NOMO-1 treated with DMSO at 0.1 percent for 48 hours (cell line): ENCODE measurements at regions not wholly inside any gene's neighbourhood (a gene's known extent, or its start where the extent isn't known, plus 50 kb on each side); places are given as distances from the start of the nearest gene placed in this dataset.
"Not testable (repeated sequence)": the region's sequence is repeated elsewhere in the genome, so short reads cannot be mapped to it uniquely, and the experiment has no call there.

Source experiments
- DNase-seq: peaks from one replicate; lab custom pipeline; 2025; ENCODE audit not compliant: unreplicated experiment; lab: John Stamatoyannopoulos, UW

GRCh38 chr13:65725006-65725405, 1505.1 kb downstream of the PCDH9 start:
- DNase-seq: no peak

DNA sequence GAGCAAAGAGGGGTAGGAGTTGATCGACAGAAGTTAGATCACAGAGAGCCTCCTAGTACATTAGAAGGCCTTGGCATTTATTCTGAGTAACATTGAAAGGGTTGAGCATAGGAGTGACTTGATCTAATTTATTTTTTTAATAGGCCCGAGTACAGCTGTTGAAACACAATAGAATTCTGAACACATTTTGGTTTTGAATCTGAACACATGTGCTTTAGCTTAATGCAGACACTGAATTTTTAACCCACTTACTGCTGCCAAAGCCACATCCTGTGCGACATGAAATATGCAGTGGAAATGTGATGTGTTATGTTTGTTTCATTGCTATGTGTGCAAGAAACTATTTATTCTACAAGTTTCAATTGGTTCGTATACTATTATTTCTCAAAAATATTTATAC, 1505.9 kb downstream of the PCDH9 start:
- DNase-seq: no peak

DNA sequence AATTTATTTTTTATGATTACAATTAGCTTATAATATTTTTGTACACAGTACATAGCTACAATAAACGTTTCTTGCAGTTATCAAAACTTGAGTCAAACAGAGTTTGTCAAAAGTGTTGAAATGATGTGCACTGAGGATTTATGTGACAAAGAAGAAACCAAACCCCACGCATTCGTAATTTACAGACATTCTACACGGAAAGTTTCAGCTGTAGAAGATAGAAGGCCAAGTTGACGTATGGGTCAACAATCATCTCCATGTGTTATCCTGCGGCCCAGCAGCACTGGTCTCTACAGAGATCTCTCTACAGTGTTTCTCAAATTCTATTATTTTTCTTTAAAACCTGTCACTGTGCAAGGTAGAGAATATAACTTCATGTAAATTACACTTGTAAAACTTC, 1507.6 kb downstream of the PCDH9 start:
- DNase-seq: no peak

DNA sequence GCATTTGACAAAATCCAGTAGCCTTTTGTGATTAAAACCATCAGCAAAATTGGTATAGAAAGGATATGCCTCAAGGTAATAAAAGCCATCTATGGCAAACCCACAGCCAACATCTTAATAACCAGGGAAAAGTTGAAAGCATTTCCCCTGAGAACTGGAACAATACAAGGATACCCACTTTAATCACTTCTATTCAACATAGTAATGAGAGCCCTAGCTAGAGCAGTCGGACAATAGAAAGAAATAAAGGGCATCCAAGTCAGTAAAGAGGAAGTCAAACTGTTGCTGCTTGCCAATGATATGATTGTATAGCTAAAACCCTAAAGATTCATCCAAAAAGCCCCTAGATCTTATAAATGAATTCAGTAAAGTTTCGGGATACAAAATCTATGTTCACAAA, 1510.3 kb downstream of the PCDH9 start:
- DNase-seq: no peak

GRCh38 chr13:65710514-65710913, 1519.6 kb downstream of the PCDH9 start:
- no peak for DNase-seq

GRCh38 chr13:65697843-65698242, 1532.3 kb downstream of the PCDH9 start:
- no peak for DNase-seq

DNA sequence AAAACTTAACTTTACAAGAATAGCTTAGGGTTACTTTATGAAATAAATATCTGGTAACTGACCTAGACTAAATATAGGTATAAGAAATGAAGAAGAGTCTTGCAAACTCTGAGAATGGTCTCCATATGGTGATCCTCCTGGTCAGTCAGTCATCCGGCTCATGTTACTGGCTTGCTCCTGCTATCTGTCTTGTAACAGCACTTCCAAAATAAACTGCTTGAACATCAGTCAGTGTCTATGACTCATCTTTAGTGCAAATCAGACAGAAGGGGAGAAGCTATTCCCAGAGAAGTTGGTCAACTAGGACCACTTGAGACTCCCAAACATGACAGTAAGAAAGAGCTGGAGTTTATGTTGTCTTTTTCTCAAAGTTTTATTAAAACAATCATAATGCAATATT, 1550.9 kb downstream of the PCDH9 start:
- no peak for DNase-seq

DNA sequence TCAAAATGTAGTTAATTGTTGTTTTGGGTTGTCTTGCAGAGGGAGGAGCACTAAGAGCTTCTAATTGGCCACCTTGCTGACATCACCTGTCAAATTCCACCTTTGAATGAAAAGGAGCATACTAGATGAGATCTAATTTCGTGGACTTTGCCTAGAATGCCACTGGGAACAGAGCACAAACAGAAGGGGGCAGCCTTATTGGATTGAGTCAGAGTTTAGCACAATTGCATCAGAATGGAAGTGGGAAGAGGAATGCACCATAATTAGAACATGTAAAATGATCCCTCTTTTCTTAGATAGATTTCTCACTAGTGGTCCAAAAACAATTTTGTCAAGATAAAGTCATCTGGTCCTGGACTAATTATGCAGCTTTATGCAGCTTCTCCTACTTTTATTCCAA, 1552.2 kb downstream of the PCDH9 start:
- DNase-seq: no peak

DNA sequence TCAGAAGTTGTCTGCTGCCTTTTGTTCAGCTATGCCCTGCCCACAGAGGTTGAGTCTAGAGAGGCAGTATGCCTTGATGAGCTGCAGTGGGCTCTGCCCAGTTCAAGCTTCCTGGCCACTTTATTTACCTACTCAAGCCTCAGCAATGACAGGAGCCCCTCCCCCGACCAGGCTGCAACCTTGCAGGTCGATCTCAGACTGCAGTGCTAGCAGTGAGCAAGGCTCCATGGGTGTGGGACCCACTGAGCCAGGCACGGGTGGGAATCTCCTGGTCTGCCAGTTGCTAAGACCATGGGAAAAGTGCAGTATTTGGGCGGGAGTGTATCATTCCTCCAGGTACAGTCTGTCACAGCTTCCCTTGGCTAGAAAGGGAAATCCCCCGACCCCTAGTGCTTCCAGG, 1554.8 kb downstream of the PCDH9 start:
- DNase-seq: not testable (repeated sequence)

GRCh38 chr13:65670014-65670625, 1560.0 kb downstream of the PCDH9 start:
- no peak for DNase-seq

DNA sequence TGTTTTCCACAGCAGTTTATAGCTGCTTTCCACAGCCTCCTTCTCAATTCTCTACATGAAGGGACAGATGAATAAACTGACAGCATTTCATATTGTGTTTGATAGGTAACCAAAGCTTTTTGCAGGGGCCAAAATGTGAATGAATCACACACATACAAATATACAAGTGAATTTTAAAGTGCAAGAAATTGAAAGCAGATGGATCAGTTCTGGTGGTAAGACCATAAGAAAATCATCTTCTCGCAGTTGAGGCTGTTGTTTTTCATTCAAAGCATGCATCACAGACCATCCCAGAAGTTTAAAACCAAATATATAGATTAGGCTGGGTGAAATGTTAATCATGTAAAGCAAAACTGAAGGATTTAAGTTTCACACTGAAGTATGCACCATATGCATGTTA, 1569.4 kb downstream of the PCDH9 start:
- no peak for DNase-seq

DNA sequence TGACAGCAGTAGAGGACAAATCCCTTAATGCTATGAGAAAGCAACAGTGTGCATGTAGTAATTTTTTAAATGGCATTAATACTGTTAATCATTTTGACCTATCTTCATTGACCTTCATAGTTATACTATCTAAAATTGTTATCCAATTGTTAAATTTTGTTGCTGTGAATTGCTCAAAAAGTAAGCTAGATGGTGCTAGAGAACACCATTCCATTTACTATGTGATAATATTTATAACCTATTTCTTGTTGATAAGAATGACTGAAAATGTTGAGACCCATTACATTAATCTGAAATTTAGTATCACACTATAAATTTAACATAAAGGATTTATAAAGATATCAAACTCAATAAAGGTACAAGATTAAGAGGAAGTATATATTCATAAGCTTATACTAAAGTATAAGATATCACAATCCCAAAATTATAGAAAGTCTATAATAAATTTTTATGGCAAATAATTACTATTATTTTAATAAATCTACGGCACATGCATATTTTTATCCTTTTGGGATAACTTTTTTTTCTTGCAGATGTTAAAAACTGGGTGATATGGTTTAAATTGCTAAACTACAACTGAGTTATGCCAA, 1573.3 kb downstream of the PCDH9 start:
- DNase-seq: no peak

- no peak for DNase-seq
Observed at GRCh38 chr13:65653613-65654012, 1576.5 kb downstream of the PCDH9 start.

DNA sequence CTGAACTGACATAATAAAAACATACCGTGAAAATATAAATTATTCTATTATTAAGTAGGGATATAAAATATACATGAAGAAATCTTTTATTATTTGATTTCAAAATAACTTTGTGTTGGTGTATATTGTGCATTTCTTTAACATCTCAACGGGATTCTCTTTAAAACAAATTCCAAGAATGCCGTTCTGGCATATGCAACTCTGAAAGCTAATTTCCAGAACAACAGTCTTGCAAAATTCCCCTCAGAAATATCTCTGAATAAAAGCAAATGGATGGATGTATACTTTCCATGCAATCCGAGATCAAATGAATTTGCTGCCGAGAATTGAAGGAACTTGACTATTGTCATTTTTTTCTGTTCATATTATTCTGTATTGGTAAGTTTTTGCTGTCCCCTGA, 1579.8 kb downstream of the PCDH9 start:
- no peak for DNase-seq

DNA sequence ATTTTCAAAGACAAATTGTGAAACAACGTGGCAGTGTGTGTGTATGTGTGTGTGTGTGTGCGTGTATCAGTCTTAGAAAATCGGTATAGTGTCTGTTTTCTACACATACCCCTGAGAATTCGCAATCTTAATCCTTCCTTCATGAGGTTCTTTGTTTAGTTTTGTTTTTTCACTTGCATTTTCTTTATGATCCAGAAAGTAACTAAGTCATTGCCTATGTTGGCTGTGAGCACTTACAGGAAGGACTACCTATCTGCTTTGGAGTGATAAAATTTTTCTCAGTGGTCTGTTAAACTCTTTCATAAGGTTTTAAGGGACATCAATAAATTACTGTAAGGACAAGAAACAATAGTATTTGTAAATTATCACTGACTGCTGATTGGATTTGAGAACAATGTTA, 1587.1 kb downstream of the PCDH9 start:
- DNase-seq: no peak

DNA sequence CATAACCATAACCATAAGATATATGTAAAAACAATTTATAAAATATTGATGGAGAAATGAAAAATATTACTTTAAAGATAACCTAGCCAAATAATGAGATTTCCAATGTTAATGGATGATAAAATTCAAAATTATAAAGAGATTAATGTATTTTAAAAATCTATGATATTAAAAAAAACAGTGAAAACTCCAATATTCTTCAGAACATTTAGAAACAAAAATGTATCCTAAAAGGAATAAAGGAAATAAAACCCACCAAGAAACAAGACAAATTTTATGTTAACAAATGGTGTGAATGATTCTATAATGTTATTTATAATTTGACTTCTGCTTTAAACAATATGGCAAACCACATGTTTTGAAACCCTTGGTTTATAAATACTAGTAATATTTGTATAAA, 1587.8 kb downstream of the PCDH9 start:
- no peak for DNase-seq

GRCh38 chr13:65638572-65639168, 1591.5 kb downstream of the PCDH9 start:
- DNase-seq: no peak

GRCh38 chr13:65633806-65634205, 1596.3 kb downstream of the PCDH9 start:
- no peak for DNase-seq

DNA sequence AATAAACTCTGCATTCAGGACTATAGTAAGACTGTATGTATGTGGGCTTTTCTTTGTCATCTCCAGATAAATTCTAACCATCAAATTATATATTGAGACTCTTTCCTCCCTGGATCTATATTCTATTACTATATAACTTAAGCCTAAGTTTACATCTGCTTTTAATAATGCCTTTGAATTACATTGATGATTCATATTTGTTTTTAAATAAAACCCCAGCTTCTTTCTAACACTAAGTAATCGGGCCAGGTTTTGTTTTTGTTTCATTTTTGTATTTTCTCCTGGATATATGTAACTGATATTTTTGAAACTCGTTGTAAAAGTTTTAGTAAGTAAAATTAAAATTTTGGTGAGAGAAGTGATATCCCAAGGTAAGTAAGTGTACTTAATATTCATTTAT, 1599.1 kb downstream of the PCDH9 start:
- DNase-seq: no peak

DNA sequence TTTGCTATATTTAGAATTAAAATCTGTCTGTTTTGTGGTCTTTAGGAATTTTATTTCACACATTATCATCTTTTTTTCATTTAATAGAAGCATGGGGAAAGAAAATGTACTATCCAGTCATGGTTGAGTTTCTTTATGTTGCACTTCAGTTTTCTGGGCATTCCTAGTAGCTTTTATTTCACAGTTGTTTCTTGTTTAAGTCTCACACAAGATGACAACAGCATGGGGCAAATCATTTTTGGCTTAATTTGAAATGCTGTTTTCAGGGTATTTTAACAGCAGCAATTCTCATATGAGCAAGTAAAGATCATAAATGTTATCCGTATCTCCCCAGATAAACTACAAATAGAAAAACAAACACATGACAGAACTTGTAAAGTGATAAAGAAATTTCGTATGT, 1600.2 kb downstream of the PCDH9 start:
- no peak for DNase-seq

- DNase-seq: no peak
Observed at GRCh38 chr13:65623148-65623547, 1607.0 kb downstream of the PCDH9 start.

DNA sequence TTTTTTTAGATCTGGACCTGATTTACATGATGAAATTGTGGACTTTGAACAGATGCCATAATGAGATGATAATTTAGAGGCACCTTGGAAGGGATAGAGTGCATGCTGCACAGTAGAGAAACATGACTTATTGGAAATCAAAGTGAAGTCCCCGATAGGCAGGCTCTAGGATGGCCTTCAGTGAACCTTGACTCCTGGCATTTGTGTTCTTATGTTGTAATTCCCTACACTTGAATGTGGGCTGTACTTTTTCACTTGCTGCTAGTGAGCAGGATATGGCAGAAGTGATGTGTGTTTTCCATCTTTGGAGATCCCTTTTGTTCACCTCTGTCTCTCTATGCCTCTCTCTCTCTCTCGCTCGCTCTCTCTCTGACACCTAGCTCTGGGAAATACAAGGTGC, 1614.6 kb downstream of the PCDH9 start:
- DNase-seq: no peak

- no peak for DNase-seq
Observed at GRCh38 chr13:65613004-65613403, 1617.1 kb downstream of the PCDH9 start.
